HepG2 (cell line): ENCODE measurements at regions not wholly inside any gene's neighbourhood (a gene's known extent, or its start where the extent isn't known, plus 50 kb on each side); places are given as distances from the start of the nearest gene placed in this dataset.

Source experiments
- DMAP1 ChIP-seq: IDR thresholded peaks from 2 replicates; pipeline ENCODE4 v1.6.1; 2016
- MAZ ChIP-seq, 2 experiments: sonication (generic) in 1 of 2; formaldehyde crosslinking in 1 of 2; IDR thresholded peaks; 2 replicates each; pipeline versions ENCODE4 v1.5.0 to v1.6.1; 2012 to 2020; ENCODE audit warnings: low read depth in 2 of 2, mild to moderate bottlenecking in 2 of 2, borderline replicate concordance in 1 of 2, improper control_type of control experiment in 1 of 2, low read length in 1 of 2, missing genetic modification reagents in 1 of 2, moderate library complexity in 1 of 2
- RNF2 ChIP-seq: fragments of 450-650 bp; conservative IDR thresholded peaks from 2 replicates; pipeline ENCODE4 v1.6.1; 2016; ENCODE audit warnings: low read depth
- ZNF75D ChIP-seq: sonication (generic); formaldehyde crosslinking; IDR thresholded peaks from 2 replicates; pipeline ENCODE4 v1.8.1; 2023; ENCODE audit warnings: missing genetic modification reagents, mild to moderate bottlenecking, borderline replicate concordance

GRCh38 chr7:32357535-32358277, 132.5 kb downstream of the LSM5 start:
- TF ChIP-seq ZNF75D (CRISPR knock-in tag) (no peak), RNF2 (no peak), DMAP1 (CRISPR knock-in tag) (no peak), MAZ (IDR thresholded peaks at IDR 0.05; ENCODE audit: borderline replicate concordance, low read depth, low read length) (no peak), MAZ (CRISPR knock-in tag; IDR thresholded peaks at IDR 0.05; ENCODE audit: low read depth) (no peak)
